Lung (tissue), 11 donors: ENCODE measurements at regions not wholly inside any gene's neighbourhood (a gene's known extent, or its start where the extent isn't known, plus 50 kb on each side); places are given as distances from the start of the nearest gene placed in this dataset.

Source experiments
- ATAC-seq: fragments of 200-7000 bp; cut with Tn5 transposase; one replicate; pipeline ENCODE4 v1.9.1; 2020; ENCODE audit warnings: moderate number of reproducible peaks; ENCODE audit not compliant: insufficient read depth, low FRiP score
- DNase-seq, 3 donors: peaks; one replicate each; pipeline ENCODE4 v3.0.0-alpha.2; 2013 to 2017
- H3K27ac ChIP-seq, 2 donors: one replicate each; pipeline ENCODE4 v1.5.1; 2013; ENCODE audit warnings: mild to moderate bottlenecking in 2 of 2, moderate library complexity in 2 of 2, control low read depth in 1 of 2, inconsistent platforms in 1 of 2, low read depth in 1 of 2, low read length in 1 of 2
- H3K27me3 ChIP-seq, 3 donors: one replicate each; pipeline ENCODE4 v1.5.1; 2013; ENCODE audit warnings: low read length in 2 of 3; ENCODE audit not compliant: control insufficient read depth in 3 of 3, insufficient read depth in 3 of 3
- H3K36me3 ChIP-seq, 4 donors: one replicate each; pipeline ENCODE4 v1.5.1; 2013; ENCODE audit warnings: low read length in 4 of 4, mild to moderate bottlenecking in 1 of 4, moderate library complexity in 1 of 4; ENCODE audit not compliant: control insufficient read depth in 4 of 4, insufficient read depth in 4 of 4
- H3K4me1 ChIP-seq, 5 donors: one replicate each; pipeline ENCODE4 v1.5.1; 2013; ENCODE audit warnings: low read length in 5 of 5, mild to moderate bottlenecking in 2 of 5, moderate library complexity in 1 of 5; ENCODE audit not compliant: control insufficient read depth in 5 of 5, insufficient read depth in 5 of 5
- H3K4me3 ChIP-seq: one replicate; pipeline ENCODE4 v1.5.1; 2013; ENCODE audit warnings: mild to moderate bottlenecking, control low read depth, moderate library complexity
- H3K9ac ChIP-seq, 2 donors: one replicate each; pipeline ENCODE4 v1.5.1; 2013; ENCODE audit warnings: low read length in 2 of 2, control low read depth in 1 of 2; ENCODE audit not compliant: insufficient read depth in 1 of 2
- H3K9me3 ChIP-seq, 4 donors: one replicate each; pipeline ENCODE4 v1.5.1; 2013; ENCODE audit warnings: low read length in 3 of 4, mild to moderate bottlenecking in 1 of 4, moderate library complexity in 1 of 4; ENCODE audit not compliant: control insufficient read depth in 4 of 4, insufficient read depth in 3 of 4
- CTCF ChIP-seq: IDR thresholded peaks from 2 replicates; pipeline ENCODE4 v1.5.1; 2012; ENCODE audit warnings: mild to moderate bottlenecking; ENCODE audit errors: control extremely low read depth, extremely low read depth
- WGBS, 2 donors: extraction: QIAGEN DNeasy Blood & Tissue Kit; methylation state at CpG; one replicate each; pipeline ENCODE4 v1.1.7; 2013; 5-methylcytosine and 5-hydroxymethylcytosine counted together
- donor health status: control.
- donor health status: control.
- donor health status: Bipolar disorder and iron deficiency.
- donor health status: healthy.
- donor health status: DM: yes; HTN: yes; CAD: no.

- no peaks in the 10 kb centered on the region for H3K9me3 ChIP-seq
- H3K9ac ChIP-seq: no peak overlapping the region
- 33 to 45% methylated on average over 7 of the region's 7 CpGs for WGBS, 2 donors
- H3K27me3 ChIP-seq: no peaks in the 10 kb centered on the region
- TF ChIP-seq CTCF: no peak
- no peak overlapping the region for H3K27ac ChIP-seq
- no peak overlapping the region for H3K4me3 ChIP-seq
- peak; percentile 78 for ATAC-seq
- H3K4me1 ChIP-seq: peaks cover 0 to 5% (median 0%) of the 10 kb centered on the region in 5 donors
- no peaks in the 10 kb centered on the region for H3K36me3 ChIP-seq
- no peak for DNase-seq
Measured at GRCh38 chr6:4603291-4603690, 172.9 kb upstream of the CDYL start.

- no peak overlapping the region for H3K9ac ChIP-seq
- H3K4me1 ChIP-seq: no peaks in the 10 kb centered on the region
- H3K4me3 ChIP-seq: no peak overlapping the region
- 91 to 98% methylated on average over 2 of the region's 2 CpGs for WGBS, 2 donors
- no peak for DNase-seq
- no peaks in the 10 kb centered on the region for H3K9me3 ChIP-seq
- no peaks in the 10 kb centered on the region for H3K36me3 ChIP-seq
- no peaks in the 10 kb centered on the region for H3K27me3 ChIP-seq
- ATAC-seq: no peak
- no peak overlapping the region for H3K27ac ChIP-seq
- no peak for TF ChIP-seq CTCF
Measured at GRCh38 chr6:4599924-4600323, 176.3 kb upstream of the CDYL start.

- 89 to 90% methylated on average over 4 of the region's 4 CpGs for WGBS, 2 donors
- Histone ChIP-seq H3K9ac (no peak overlapping the region), H3K4me1 (no peaks in the 10 kb centered on the region), H3K4me3 (no peak overlapping the region), H3K27me3 (no peaks in the 10 kb centered on the region), H3K27ac (no peak overlapping the region), H3K36me3 (no peaks in the 10 kb centered on the region), H3K9me3 (no peaks in the 10 kb centered on the region)
- DNase-seq (no peak), ATAC-seq (no peak)
- no peak for TF ChIP-seq CTCF
Measured at GRCh38 chr6:4598384-4598995, 177.7 kb upstream of the CDYL start.

GRCh38 chr6:4593951-4594350 lies 182.3 kb upstream of the CDYL start:
- DNase-seq: no peak
- no peak for ATAC-seq
- H3K4me3 ChIP-seq: no peak overlapping the region
- WGBS, 2 donors: 90 to 99% methylated on average over 1 of the region's 1 CpG
- H3K9me3 ChIP-seq: no peaks in the 10 kb centered on the region
- H3K27ac ChIP-seq: no peak overlapping the region
- no peaks in the 10 kb centered on the region for H3K27me3 ChIP-seq
- H3K9ac ChIP-seq: no peak overlapping the region
- no peaks in the 10 kb centered on the region for H3K4me1 ChIP-seq
- no peaks in the 10 kb centered on the region for H3K36me3 ChIP-seq
- no peak for TF ChIP-seq CTCF
